GM12878 (cell line): ENCODE measurements at regions not wholly inside any gene's neighbourhood (a gene's known extent, or its start where the extent isn't known, plus 50 kb on each side); places are given as distances from the start of the nearest gene placed in this dataset.

Experiments
- ATAC-seq: fragments of 200-7000 bp; cut with Tn5 transposase; 3 replicates; pipeline ENCODE4 v1.9.1; 2020; ENCODE audit warnings: mild to moderate bottlenecking, moderate library complexity
- BruUV-seq: library from RNA; stranded (reverse); fragments of 400-500 nt; replicated peaks from 2 replicates; lab custom pipeline; 2021; lab: Mats Ljungman, UMichigan
- CTCF ChIA-PET: fragments of 300-600 bp; sonication (Branson Sonifier 250); formaldehyde crosslinking; extraction: SDS; loops from one replicate; lab custom pipeline; 2021; ENCODE audit warnings: inconsistent platforms; lab: Yijun Ruan, JAX
- POLR2A ChIA-PET: fragments of 350-600 bp; formaldehyde crosslinking; extraction: SDS; loops from one replicate; lab custom pipeline; 2021; ENCODE audit warnings: inconsistent platforms; lab: Charles Lee
- RAD21 ChIA-PET: fragments of 300-600 bp; sonication (Branson Sonifier 250); formaldehyde crosslinking; loops from one replicate; lab custom pipeline; 2023; ENCODE audit warnings: antibody characterized with exemption; ENCODE audit not compliant: unreplicated experiment; lab: Charles Lee
- SMC1A ChIA-PET: fragments of 300-600 bp; sonication (Branson Sonifier 250); formaldehyde crosslinking; loops from one replicate; lab custom pipeline; 2023; ENCODE audit not compliant: unreplicated experiment, uncharacterized antibody; lab: Charles Lee
- DNase-seq: peaks from one replicate; pipeline ENCODE4 v3.0.0-alpha.2; 2011; ENCODE audit warnings: low read depth, low spot score
- FAIRE-seq: peaks from 3 replicates; lab custom pipeline; 2011; peaks lifted over from hg19 to GRCh38; lab: Jason Lieb, UNC
- H2AFZ ChIP-seq: 2 replicates; pipeline ENCODE4 v1.6.0; 2011; ENCODE audit warnings: low read depth, low read length, control low read depth; ENCODE audit not compliant: control insufficient read depth
- H3K27ac ChIP-seq: 2 replicates; pipeline ENCODE4 v1.5.1; 2011; ENCODE audit warnings: control low read depth; ENCODE audit not compliant: control insufficient read depth, insufficient read depth
- H3K27me3 ChIP-seq, 2 experiments: replicated peaks in 1 of 2; 2 replicates each; pipeline versions ENCODE4 v1.6.0 to v1.6.1; 2011; ENCODE audit warnings: low read length in 1 of 2; ENCODE audit not compliant: control insufficient read depth in 2 of 2, insufficient read depth in 2 of 2
- H3K36me3 ChIP-seq, 2 experiments: 2 replicates each; pipeline ENCODE4 v1.5.1; 2011; ENCODE audit warnings: low read length in 1 of 2; ENCODE audit not compliant: control insufficient read depth in 2 of 2, insufficient read depth in 2 of 2
- H3K4me1 ChIP-seq: 2 replicates; pipeline ENCODE4 v1.6.1; 2011; ENCODE audit warnings: mild to moderate bottlenecking, low read length, moderate library complexity, mixed read lengths; ENCODE audit not compliant: control insufficient read depth, insufficient read depth
- H3K4me2 ChIP-seq: 2 replicates; pipeline ENCODE4 v1.6.0; 2011; ENCODE audit warnings: control low read depth; ENCODE audit not compliant: control insufficient read depth, insufficient read depth
- H3K4me3 ChIP-seq: fragments of 200-600 bp; sonication (generic); 2 replicates; pipeline ENCODE4 v1.5.1; 2016
- H3K79me2 ChIP-seq: 2 replicates; pipeline ENCODE4 v1.6.0; 2011; ENCODE audit warnings: low read length; ENCODE audit not compliant: control insufficient read depth, insufficient read depth
- H3K9ac ChIP-seq: 2 replicates; pipeline ENCODE4 v1.8.0; 2011; ENCODE audit warnings: low read length, control low read depth, mixed read lengths; ENCODE audit not compliant: control insufficient read depth, insufficient read depth
- H3K9me3 ChIP-seq: replicated peaks from 3 replicates; pipeline ENCODE4 v1.5.1; 2011; ENCODE audit warnings: mild to moderate bottlenecking, low read length; ENCODE audit not compliant: control insufficient read depth, insufficient read depth
- H4K20me1 ChIP-seq: 2 replicates; pipeline ENCODE4 v1.6.0; 2011; ENCODE audit not compliant: control insufficient read depth, insufficient read depth
- CHD1 ChIP-seq: IDR thresholded peaks from 2 replicates; pipeline ENCODE4 v1.6.1; 2012; ENCODE audit warnings: low read depth, low read length, improper control_type of control experiment
- MYB ChIP-seq: fragments of 150-350 bp; IDR thresholded peaks from 2 replicates; pipeline ENCODE4 v1.6.1; 2014; ENCODE audit warnings: mild to moderate bottlenecking, low read depth, low read length, borderline replicate concordance
- WGBS: methylation state at CpG from one replicate; pipeline ENCODE4 v1.1.6; 2016; ENCODE audit warnings: low lambda C conversion rate; ENCODE audit not compliant: insufficient replicate concordance, insufficient coverage; ENCODE audit errors: missing lambda C conversion rate; 5-methylcytosine and 5-hydroxymethylcytosine counted together
- in situ Hi-C: fragments of 300-500 bp; cut with MboI; formaldehyde crosslinking; loops from 9 replicates; pipeline ENCODE4 v1.14.3; 2018; ENCODE audit warnings: mixed read lengths
- intact Hi-C: fragments of 100-400 bp; cut with micrococcal nuclease; formaldehyde crosslinking; loops from one replicate; pipeline ENCODE4 v1.14.2; 2022; ENCODE audit not compliant: unreplicated experiment
- TF ChIP-seq, protein P1 (sequence below): IDR thresholded peaks from 2 replicates; pipeline ENCODE4 v1.6.1; 2012; ENCODE audit warnings: low read length, inconsistent platforms

GRCh38 chr3:182241196-182241765 lies 529.6 kb downstream of the SOX2 start (continued):
- no peak for TF ChIP-seq MYB
- TF ChIP-seq, all 136 proteins: peak for 0

- Histone ChIP-seq H3K27me3 (peaks cover 0 to 2% of the 10 kb centered on the region in 2 experiments; a peak in 1 of 4 replicates), H3K27ac (no peak overlapping the region), H3K36me3 (no peaks in the 10 kb centered on the region), H2AFZ (no peak overlapping the region), H3K9me3 (no peaks in the 10 kb centered on the region; the same call in 2 of the 3 replicates), H3K9ac (no peak overlapping the region), H3K4me3 (no peak overlapping the region), H3K79me2 (no peaks in the 10 kb centered on the region), H4K20me1 (no peaks in the 10 kb centered on the region), H3K4me2 (no peak overlapping the region), H3K4me1 (no peaks in the 10 kb centered on the region)
- FAIRE-seq (no peak), DNase-seq (no peak), ATAC-seq (no peak)
- 58% methylated on average over 15 of the region's 15 CpGs for WGBS
- RAD21 ChIA-PET = no interaction called here
- TF ChIP-seq, protein P1, sequence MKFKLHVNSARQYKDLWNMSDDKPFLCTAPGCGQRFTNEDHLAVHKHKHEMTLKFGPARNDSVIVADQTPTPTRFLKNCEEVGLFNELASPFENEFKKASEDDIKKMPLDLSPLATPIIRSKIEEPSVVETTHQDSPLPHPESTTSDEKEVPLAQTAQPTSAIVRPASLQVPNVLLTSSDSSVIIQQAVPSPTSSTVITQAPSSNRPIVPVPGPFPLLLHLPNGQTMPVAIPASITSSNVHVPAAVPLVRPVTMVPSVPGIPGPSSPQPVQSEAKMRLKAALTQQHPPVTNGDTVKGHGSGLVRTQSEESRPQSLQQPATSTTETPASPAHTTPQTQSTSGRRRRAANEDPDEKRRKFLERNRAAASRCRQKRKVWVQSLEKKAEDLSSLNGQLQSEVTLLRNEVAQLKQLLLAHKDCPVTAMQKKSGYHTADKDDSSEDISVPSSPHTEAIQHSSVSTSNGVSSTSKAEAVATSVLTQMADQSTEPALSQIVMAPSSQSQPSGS = no peak
- no peak for TF ChIP-seq CHD1
- in situ Hi-C loops = no loop called here
- intact Hi-C loops = loop anchor here (10.0 kb wide), 1 partner anchor 373 kb away; no protein-coding TSS in a partner anchor
- SMC1A ChIA-PET = interaction anchor here (2.0 kb wide), 1 partner anchor 8 kb away, joined by 4 read pairs; no protein-coding TSS in a partner anchor
- BruUV-seq = no TSS peak
- POLR2A ChIA-PET = no interaction called here
- CTCF ChIA-PET = no interaction called here
These were observed 530.2 kb downstream of the SOX2 start for GRCh38 chr3:182241766-182242488.
